Esophagus squamous epithelium (tissue), 4 donors: ENCODE measurements at regions not wholly inside any gene's neighbourhood (a gene's known extent, or its start where the extent isn't known, plus 50 kb on each side); places are given as distances from the start of the nearest gene placed in this dataset.

Experiments
- CTCF ChIP-seq, 6 experiments: fragments of 450-650 bp in 4 of 6; fragments of 200-600 bp in 2 of 6; sonication (generic) in 2 of 6; IDR thresholded peaks; one replicate each; pipeline ENCODE4 v1.5.1; 2016 to 2019; ENCODE audit warnings: antibody characterized with exemption in 6 of 6, mild to moderate bottlenecking in 4 of 6, moderate library complexity in 4 of 6
- POLR2A ChIP-seq, 4 donors: fragments of 450-650 bp; IDR thresholded peaks; one replicate each; pipeline ENCODE4 v1.6.1; 2017; ENCODE audit warnings: antibody characterized with exemption in 4 of 4, mild to moderate bottlenecking in 4 of 4, moderate library complexity in 3 of 4

DNA sequence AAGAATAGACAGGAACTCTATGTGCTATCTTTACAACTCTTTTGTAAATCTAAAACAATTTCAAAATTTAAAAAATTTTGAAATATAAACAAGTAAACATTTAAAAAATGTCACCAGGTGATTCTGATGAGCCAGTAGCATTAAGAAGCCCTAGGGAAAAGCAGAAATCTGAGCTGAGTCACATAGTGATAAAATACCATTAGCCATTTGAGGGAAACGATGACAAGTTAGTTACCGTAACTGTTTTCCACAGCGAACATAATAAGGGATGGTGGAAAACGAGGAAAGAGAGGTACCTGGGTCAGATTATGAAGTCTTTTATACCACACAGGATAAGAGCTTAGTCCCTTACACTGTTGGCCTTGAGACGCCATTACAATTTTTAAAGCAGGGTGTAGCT lies 55.5 kb downstream of the PRR15 start:
- no peak for TF ChIP-seq POLR2A (IDR thresholded peaks at IDR 0.05)
- no peak for TF ChIP-seq CTCF (IDR thresholded peaks at IDR 0.05)
